CD4-positive, alpha-beta T cell treated with Interleukin-10 for 1 hour (primary cell): ENCODE measurements at regions not wholly inside any gene's neighbourhood (a gene's known extent, or its start where the extent isn't known, plus 50 kb on each side); places are given as distances from the start of the nearest gene placed in this dataset.

Experiments used
- DNase-seq: peaks from one replicate; pipeline ENCODE4 v3.0.0-alpha.2; 2020

DNA sequence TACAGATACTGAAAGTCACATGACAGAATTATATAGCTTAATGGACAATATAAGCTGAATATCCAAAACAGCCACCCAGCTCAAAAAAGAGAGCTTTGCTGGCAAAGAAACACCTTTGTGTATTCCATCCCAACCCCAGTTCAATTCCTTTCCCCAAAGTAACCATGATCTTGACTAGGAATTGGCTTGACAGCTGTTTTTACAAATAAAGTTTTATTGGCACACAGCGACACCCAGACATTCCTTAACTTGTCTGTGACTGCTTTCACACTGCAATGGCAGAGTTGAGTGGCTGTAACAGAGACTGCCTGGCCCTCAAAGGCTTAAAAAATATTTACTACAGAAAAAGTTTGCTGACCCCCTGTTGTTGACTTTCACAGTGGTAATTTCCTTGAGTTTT is 264.0 kb upstream of the TSHZ2 start:
- no peak for DNase-seq

DNA sequence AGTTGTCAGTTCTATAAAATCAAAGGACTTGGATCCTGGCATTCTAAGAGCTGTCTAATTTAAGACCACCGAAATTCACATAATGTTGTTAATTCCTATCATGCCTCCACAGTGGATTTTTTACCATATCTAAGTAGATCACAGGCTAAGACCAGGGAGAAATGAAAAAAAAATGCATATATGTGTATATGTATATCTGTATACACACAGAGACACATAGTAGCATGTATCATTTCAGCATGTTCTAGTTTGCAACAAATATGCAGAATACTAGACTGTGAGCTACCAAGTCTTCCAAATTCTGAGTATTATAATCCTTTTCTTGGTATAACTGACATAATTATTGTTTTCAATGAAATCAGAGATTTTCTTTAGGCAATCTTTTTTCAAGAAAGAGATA is 267.6 kb upstream of the TSHZ2 start:
- no peak for DNase-seq

DNA sequence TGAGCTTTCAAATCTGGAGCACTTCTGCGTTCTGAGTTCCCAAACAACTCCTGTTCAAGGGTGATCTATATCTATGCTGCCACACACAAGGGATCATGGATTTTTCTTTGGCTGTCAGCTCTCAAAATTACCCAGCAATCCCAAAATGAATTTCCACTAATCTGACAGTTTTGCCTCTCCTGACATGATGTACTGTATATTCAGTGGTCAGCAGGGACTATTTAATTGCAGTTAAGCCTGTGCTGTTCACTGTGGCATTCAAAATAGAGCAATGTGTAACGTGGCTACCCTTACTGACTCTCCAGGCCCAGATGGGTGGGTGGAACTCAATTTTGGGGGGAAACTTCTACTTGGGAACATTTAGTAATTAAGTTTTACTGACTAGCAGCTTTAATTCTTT is 283.8 kb upstream of the TSHZ2 start:
- DNase-seq, result no peak

DNA sequence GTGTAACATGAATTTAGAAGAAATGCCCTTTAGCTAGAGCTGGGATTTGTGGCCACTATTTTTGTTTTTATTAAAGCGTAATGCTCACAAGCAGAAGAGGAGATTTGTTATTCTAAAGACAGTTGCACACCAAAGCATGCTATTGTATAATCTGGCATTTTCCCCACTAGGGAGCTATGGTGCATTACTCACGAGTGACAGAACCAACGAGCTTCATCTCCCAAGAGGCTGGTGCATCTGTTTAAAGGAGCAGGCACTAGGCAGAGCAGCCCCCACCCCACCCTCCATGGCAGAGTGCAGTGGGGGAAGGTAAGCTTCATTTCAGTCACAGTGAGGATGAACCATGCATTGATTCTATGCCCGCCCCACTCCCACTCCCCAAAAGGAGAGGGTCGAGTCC is 287.3 kb upstream of the TSHZ2 start:
- DNase-seq, result no peak

DNA sequence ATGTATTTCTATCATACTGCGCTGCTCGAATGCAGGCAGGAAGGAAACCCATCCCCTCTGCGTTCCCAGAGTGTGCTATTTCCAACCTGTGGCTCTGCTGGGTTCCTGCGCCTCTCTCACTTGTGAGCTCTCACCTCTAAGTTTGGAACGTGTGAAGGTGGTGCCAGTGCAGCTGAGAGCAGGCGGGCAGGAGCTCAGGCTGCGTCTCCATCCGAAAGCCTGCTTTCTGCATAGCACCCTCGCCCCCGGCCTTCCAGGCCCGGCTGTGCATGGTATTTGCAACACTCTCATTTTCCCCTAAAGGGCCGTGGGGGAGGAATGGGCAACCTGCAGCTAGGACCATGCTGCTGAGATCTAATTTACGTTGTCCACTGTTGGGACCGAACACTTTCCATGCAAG is 288.0 kb upstream of the TSHZ2 start:
- DNase-seq, result no peak

DNA sequence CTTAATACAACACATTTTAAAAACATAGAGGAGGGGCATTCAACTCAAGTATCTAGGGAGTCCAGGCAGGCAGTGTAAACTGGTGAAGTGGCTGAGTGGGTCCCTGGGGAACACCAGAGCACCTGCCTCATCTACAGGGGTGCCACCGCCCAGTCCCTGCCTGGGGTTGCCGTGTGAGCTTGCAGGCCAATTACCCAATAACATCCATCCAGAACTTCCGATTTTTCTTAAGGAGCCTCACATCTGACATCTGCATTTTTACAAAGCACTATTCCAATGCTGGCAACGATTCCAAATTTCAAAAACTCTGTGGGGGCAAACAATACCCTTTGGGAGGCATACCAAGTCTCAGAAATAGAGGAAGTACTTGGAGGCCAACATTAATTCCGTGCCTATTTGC is 288.4 kb upstream of the TSHZ2 start:
- no peak for DNase-seq

DNA sequence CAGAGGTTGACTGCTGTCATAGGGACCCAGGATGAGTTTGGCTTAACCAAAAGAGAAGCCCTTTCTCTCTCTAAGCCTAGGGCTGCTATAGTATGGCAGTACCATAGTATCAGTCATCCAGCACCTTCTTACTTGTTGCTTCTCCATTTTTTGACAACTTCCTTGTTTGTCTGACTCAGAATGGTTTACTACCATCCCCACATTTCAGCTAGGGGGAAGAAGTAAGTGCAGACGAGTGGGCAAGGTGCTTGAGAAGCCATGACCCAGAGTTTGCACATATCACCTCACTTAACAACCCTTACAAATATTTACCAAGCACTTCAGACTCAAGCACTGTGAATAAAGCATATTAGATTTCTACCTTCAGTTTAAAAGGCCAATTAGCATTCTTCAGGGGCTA is 289.9 kb upstream of the TSHZ2 start:
- no peak for DNase-seq

DNA sequence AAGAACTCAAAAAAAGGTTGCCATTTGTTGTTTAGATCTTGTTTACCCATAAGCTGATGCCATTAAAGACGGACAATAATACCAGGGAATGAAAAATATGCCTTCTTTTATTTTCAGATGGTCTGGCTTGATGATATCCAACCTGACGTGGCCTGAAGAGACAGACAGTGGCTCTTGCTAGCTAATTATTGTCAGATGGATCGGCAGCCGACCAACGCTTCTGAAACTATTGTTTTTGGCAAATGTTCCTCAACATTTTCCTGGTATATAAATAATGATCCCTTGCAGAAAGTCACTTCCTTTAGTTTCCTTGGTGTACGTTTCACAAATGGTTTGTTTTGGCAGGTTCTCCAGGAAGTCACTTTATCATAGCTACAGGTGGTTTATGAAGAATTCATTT is 290.9 kb upstream of the TSHZ2 start:
- DNase-seq, result no peak

DNA sequence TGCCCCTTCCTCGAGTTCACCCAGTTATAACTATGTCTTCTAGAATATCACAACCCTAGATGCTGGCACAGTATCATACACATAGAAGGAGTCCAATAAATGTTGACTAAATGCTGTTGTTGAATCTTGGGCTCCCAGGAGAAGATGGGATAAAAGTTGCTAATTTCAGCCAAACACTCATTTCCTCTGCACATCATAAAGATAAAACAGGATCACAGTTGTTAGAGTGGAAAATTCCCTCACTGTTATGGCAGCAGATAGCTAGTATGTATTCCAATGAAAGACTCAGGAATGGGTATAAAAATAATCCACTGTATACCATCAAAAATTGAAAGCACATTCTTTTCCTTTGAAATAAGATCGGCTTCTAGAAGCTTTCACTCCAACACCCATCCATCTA is 294.9 kb upstream of the TSHZ2 start:
- DNase-seq, result no peak

DNA sequence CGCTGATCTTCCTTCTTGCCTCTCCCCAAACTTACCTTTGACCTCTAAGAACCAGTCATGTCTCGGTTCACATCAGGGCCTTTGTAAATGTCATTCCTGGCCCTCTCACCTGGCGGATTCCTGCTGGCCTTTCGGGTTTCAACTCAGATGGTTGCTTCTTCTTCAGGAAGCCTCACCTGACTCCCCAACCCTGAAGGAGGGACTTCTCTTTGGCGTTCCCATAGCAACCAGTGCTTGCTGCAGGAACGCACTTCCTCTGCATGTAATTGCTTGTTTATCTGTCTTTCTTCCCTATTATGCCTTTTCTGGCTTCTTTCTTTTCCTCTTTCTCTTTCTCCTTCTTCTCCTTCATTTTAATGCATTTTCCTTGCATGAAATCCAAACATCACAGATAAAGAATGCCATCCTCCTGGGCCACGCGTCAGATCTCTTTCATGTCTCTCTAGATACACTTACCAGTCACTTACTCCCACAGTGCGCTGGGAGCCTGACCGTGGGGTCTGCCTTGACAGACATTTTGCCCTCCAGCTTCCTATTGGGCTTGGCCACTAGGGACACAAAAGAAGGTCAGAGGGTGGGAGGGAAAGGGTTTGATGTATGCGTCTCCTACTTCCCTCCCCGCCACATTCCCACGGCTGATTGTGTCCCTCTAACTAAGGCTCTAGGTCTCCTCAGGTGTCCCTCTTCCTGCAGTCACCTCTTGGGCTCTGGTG is 295.7 kb upstream of the TSHZ2 start:
- DNase-seq, result no peak

DNA sequence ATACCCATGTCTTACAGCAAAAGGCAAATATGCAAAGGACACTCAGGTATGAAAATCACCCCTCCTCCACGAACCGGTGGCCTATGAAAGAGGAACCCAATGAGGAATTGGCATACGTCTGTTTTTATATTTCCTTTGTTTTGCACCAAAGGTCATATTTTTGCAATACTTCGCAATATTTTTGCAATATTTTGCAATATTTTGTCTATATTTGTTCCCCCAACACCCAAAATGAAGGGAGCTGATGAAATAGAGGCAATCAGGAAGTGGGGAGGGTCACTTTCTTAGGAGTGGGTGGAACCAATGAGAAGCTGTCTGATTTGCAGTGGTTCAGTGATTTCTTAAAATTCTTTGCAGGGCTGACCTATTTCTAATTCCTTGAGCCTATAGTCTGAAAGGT is 296.8 kb upstream of the TSHZ2 start:
- DNase-seq, result no peak

DNA sequence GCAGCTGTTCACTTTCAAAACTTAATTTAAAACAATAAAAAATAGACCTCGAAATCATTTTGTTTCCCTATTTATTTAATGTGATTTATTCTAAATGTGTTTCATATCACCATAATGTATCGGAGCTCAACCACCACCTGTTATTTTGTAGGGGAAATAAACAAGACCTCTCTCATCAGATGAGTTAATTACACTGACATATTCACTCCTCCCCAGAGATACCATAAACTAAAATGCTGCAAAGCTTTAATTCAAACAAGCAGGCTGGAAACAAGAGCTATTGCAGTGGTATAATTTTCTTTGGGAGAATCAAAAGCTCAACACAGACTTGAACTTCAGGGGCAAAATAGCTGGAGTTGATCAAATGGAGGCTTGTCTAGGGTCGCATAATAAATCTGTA is 303.5 kb upstream of the TSHZ2 start:
- DNase-seq, result no peak

DNA sequence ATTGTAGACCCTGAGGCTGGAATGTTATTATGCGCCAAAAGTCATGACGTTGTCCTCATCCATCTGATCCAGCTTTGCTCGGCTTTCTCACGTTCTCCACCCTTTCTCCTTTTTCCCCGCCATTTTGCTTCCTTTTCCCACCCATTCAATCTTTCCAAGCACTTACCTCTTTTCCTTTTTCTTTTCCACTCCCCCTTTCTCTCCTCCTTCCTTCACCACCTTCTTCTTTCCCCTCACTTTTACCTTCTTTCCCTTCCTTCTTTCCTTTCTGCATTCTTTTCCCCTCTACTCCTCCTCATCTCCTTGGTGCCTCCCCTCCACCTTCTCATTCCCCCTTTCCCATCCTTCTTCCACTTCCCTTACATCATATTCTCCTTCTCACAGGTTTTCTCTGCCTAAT is 304.8 kb upstream of the TSHZ2 start:
- DNase-seq, result no peak

DNA sequence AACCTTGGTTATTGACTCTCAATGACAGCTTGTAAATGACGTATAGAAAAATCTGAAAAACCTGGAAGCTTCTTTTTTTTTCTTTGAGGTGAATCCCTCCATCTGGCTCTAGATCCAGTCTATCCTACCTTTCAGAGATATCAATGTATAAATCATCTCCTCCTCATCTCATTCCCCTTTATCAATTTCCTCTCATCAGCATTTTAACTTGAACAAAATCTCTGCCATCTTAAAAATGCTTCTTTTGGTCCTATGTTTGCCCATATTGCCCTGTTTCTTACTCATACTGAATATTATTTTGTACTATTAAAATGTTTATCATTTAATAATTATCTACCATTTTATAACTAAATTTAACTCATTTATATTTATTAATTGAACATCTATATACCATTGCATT is 306.7 kb upstream of the TSHZ2 start:
- DNase-seq, result no peak

DNA sequence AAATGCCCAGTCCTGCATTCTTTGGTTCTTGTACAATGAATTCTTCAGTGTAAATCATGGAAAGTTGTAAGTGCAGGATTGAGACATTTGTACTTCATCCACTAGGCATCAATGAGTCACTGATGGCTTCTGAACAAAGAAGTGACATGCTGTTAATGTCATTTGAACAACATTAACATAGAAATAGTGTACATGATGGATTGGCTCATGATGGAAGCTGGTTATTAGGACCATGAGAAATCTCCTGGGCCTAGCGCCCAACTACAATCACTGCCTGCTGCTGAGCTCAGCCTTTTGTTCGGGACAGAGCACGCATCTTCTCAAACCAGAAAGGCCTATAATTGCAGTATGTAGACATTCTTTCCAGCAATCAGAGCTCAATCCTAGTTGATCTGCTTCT is 316.8 kb upstream of the TSHZ2 start:
- no peak for DNase-seq

DNA sequence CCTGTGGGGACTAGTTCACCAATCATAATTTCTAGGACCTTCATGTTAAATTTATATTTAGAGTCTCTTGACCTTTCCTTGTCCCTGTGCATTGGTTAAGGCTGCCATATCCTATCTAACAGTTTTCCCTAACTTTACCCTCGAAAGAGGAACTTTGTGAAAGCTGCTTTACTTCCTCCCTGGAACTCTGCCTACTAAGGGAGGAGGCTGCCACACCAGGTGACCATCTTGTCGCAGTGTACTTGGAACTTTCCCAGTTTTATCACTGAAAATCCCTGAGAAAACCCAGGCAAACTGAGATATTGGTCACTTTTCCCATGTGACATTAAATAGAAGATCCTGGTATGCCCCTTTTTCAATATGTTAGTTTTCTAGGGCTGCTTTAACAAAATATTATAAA is 317.6 kb upstream of the TSHZ2 start:
- DNase-seq, result no peak

DNA sequence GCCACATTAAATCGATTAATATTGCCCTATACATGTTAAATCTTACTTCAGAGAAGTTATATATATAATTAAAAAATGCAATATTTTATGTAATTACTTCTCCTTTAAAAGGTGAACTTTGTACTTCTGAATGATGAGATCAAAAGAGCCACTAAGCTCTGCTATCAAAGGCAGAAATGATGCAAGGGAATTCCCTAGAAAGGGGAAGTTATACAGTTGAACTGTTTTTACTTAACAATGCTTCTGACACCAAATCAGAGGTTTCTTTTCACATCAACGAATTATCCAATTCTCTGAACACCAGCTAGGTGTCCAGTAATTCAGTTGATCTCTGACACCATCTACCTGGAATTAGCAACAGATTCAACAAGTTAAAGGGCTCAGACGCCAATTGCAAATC is 319.9 kb upstream of the TSHZ2 start:
- no peak for DNase-seq

DNA sequence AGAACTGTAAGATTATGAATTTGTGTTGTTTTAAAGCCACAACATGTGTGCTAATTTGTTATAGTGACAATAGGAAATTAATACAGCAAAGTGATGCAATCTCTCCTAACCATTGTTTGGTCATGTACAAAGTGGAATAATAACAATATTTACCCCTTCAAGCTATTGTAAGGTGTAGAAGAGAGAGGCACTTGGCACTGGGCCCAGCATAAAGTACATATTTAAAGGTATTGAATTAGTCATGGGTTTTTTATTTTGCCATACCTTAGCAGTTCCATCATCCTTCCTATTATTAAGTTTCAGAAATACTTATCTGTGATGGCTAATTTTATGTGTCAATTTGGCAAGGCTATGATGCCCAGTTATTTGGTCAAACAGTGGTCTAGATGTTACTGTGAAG is 322.4 kb upstream of the TSHZ2 start:
- DNase-seq, result no peak

DNA sequence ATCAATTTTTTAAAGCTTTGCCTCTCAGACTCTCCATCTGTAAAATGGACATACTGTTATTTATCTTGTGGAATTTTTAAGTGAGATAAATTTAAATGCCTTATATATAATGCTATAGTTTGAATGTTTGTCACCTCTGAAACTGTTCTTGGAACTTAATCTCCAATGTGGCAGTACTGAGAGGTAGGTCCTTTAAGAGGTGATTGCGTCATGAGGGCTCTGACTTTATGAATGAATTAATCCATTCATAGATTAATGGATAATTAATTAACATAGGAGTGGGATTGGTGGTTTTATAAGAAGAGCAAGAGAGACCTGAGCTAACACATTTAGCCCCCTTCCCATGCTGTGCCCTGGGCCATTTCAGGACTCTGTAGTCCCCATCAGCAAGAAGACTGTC is 326.3 kb upstream of the TSHZ2 start:
- no peak for DNase-seq

DNA sequence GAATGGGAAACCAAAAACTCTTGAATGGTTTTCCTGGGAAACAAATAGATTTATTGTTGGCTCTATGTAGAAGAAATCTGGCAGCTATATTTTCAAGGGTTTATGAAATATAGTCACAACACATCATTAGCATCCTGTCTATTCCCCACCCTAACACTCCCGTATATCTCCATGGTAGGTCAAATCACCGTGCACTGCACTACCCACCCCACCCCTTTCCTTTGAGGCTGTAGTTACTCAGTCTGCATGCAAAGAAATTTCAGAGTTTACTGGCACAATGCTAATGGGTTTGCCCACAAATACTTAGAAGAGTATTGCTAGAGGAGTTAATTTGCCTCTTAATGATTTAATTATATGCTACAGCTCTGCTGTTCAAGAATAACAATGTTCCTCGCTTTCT is 329.1 kb upstream of the TSHZ2 start:
- DNase-seq, result no peak

DNA sequence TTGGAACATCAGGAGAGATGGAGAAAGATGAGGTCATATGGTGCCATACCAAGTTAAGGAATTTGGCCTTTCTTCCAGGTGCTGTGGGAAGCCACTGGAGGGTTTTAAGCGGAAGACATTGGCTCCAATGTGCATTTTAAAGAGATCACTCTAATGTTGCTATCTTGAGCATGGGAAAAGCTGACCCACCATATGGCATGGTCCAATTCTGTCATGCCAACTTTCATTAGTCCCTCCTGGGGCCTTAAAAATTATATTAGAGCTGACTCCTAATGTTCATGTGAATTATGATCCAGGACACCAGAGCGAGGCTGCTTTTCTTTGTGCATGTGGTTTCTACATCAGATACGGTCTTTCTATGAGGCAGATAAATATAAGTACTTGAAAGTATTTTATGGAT is 335.0 kb upstream of the TSHZ2 start:
- DNase-seq, result no peak

DNA sequence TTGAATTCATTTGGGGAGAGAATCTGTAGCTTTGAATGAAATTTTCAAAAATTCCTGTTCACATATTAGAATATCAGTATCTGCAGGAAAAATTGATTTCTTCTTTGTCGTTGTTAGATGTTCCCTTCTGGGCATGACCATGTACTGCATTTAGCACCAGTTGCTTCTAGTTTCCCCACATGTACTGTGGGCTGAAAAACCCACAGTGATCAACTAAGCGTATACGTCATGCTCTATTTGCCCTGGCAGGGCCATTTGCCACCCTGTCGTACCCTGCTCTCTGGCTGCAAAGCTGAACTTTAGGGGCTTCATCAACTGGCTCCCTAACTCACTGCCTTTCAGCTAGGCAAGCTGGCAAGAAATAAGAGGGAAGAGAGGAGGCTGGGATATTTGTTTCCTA is 340.7 kb upstream of the TSHZ2 start:
- DNase-seq, result no peak

DNA sequence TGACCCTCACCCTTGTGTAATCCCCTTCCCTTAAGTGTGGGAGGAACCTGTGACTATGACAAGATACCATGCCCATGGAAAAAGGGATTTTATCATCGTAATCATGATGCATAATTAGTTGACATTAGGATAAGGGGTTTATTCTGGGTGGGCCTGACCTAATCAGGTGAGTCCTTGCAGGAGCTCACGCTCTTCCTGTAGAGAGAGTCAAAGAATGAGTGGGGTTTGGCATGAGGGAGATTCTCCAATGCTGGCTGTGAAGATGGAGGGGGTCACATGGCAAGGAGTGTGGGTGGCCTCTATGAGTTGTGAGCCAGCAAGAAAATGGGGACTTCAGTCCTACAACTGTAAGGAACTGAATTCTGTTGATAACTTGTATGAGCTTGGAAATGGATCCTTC is 342.0 kb upstream of the TSHZ2 start:
- DNase-seq, result no peak

DNA sequence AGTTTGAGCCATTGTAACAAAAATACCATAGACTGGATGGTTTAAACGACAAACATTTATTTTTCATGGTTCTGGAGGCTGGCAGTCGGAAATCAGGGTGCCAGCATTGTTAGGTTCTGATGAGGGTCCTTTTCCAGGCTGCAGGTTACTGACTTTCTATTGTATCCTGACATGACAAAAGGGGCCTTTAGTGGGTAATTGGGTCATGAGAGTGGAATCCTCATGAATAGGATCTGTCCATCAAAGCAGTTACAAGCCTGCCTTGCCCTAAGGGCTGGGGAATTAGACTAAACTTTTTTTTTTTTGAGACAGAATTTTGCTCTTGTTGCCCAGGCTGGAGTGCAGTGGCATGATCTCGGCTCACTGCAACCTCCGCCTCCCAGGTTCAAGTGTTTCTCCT is 347.9 kb upstream of the TSHZ2 start:
- no peak for DNase-seq

DNA sequence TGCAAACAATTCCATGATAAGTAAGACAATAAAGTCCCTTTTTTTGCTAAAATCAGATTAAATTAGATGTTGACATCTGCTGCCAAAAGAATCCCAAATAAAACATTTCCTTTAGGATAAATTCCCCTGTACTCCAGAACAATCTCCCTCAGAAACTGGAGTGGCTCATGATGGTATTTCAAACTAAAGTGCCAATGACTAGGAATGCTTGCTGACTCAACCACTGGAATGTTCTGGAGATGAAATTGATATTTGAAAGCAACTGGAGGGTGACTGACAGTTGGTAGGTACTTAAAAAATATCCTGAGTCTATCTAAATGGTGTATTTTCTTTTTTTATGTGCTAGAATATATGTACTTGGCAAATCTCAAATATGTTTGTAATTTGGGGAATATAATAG is 350.1 kb upstream of the TSHZ2 start:
- DNase-seq, result no peak

DNA sequence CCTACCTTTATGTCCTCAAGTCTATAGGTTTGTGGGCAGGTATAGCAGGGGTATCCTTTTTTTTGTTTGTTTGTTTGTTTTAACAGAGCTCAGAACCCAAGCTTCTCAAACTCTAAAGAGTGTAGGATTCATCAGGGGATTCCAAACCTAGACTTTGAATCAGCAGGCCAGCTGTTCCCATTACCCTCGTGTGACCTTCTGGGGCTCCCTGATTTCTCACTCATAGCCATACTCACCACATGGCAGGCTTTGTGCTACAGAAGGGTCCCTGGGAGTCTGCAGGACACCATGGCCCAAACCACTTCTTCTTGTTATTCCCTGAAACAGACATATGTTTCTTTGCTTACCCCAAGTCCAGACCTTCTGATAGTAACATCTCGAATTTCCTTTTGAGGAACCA is 350.8 kb upstream of the TSHZ2 start:
- no peak for DNase-seq
